Panc1 (cell line): ENCODE measurements at regions not wholly inside any gene's neighbourhood (a gene's known extent, or its start where the extent isn't known, plus 50 kb on each side); places are given as distances from the start of the nearest gene placed in this dataset.

Source experiments
- ATAC-seq: fragments of 200-7000 bp; cut with Tn5 transposase; 2 replicates; pipeline ENCODE4 v1.9.1; 2020; ENCODE audit warnings: mild to moderate bottlenecking, moderate library complexity
- BruUV-seq: library from RNA; stranded (reverse); fragments of 400-500 nt; replicated peaks from 2 replicates; lab custom pipeline; 2021; lab: Mats Ljungman, UMichigan
- CTCF ChIA-PET: fragments of 300-600 bp; sonication (Branson Sonifier 250); formaldehyde crosslinking; loops from one replicate; lab custom pipeline; 2022; ENCODE audit warnings: antibody characterized with exemption; lab: Charles Lee
- POLR2A ChIA-PET: fragments of 300-600 bp; sonication (Branson Sonifier 250); formaldehyde crosslinking; loops from one replicate; lab custom pipeline; 2022; ENCODE audit warnings: antibody characterized with exemption; lab: Charles Lee
- DNase-seq: peaks from one replicate; pipeline ENCODE4 v3.0.0-alpha.2; 2010; ENCODE audit warnings: low read depth, low spot score
- H3K27ac ChIP-seq: 2 replicates; pipeline ENCODE4 v1.5.1; 2011; ENCODE audit warnings: mild to moderate bottlenecking, low read length, inconsistent platforms
- H3K27me3 ChIP-seq: fragments of 200-500 bp; sonication (Bioruptor generic); 2 replicates; pipeline ENCODE4 v1.6.0; 2014; ENCODE audit warnings: low read length, inconsistent platforms; ENCODE audit not compliant: control insufficient read depth, insufficient read depth
- H3K36me3 ChIP-seq: fragments of 200-500 bp; sonication (Bioruptor generic); 2 replicates; pipeline ENCODE4 v1.5.1; 2014; ENCODE audit warnings: inconsistent platforms, mild to moderate bottlenecking, low read length, moderate library complexity; ENCODE audit not compliant: control insufficient read depth, insufficient read depth
- H3K4me1 ChIP-seq: 2 replicates; pipeline ENCODE4 v1.5.1; 2011; ENCODE audit warnings: inconsistent platforms, mild to moderate bottlenecking, low read length, moderate library complexity; ENCODE audit not compliant: control insufficient read depth, insufficient read depth
- H3K4me3 ChIP-seq, 2 experiments: 2 replicates each; pipeline ENCODE4 v1.5.1; 2011 to 2012; ENCODE audit warnings: low read depth in 2 of 2, low read length in 2 of 2, mild to moderate bottlenecking in 2 of 2, inconsistent platforms in 1 of 2, moderate library complexity in 1 of 2
- H3K9me3 ChIP-seq: fragments of 200-500 bp; sonication (Bioruptor generic); 2 replicates; pipeline ENCODE4 v1.5.1; 2014; ENCODE audit warnings: low read depth, mild to moderate bottlenecking, inconsistent platforms, low read length, moderate library complexity; ENCODE audit not compliant: control insufficient read depth, insufficient read depth
- POLR2AphosphoS5 ChIP-seq: IDR thresholded peaks from 2 replicates; pipeline ENCODE4 v1.6.1; 2012; ENCODE audit warnings: mild to moderate bottlenecking, low read depth, low read length, moderate library complexity
- REST ChIP-seq, 2 experiments: IDR thresholded peaks; 2 replicates each; pipeline ENCODE4 v1.6.1; 2011 to 2012; ENCODE audit warnings: low read depth in 2 of 2, control low read depth in 1 of 2, low read length in 1 of 2, mild to moderate bottlenecking in 1 of 2, moderate library complexity in 1 of 2; ENCODE audit not compliant: insufficient read depth in 1 of 2
- SIN3A ChIP-seq: IDR thresholded peaks from 2 replicates; pipeline ENCODE4 v1.6.1; 2012; ENCODE audit warnings: low read depth, mild to moderate bottlenecking, low read length, moderate library complexity, borderline replicate concordance; ENCODE audit not compliant: insufficient read depth
- TCF7L2 ChIP-seq: IDR thresholded peaks from 2 replicates; pipeline ENCODE4 v1.6.1; 2011; ENCODE audit warnings: mild to moderate bottlenecking, low read depth, low read length, inconsistent platforms
- in situ Hi-C: cut with HindIII; loops from 2 replicates; pipeline ENCODE4 v1.10.0; 2016; ENCODE audit warnings: low sequenced_read_pairs, low pct_unique_long_range_greater_than_20kb
- intact Hi-C: fragments of 100-400 bp; cut with micrococcal nuclease; formaldehyde crosslinking; loops from one replicate; pipeline ENCODE4 v1.10.0; 2022; ENCODE audit not compliant: unreplicated experiment
- TF ChIP-seq, protein P1 (sequence below): fragments of 450-650 bp; IDR thresholded peaks from 2 replicates; pipeline ENCODE4 v1.5.1; 2017; ENCODE audit warnings: mild to moderate bottlenecking

GRCh38 chr16:5928476-5929065 lies 831.0 kb upstream of the EEF2KMT start:
- intact Hi-C loops = no loop called here
- no peaks in the 10 kb centered on the region for H3K9me3 ChIP-seq
- no peaks in the 10 kb centered on the region for H3K36me3 ChIP-seq
- CTCF ChIA-PET = no interaction called here
- DNase-seq = no peak
- H3K4me3 ChIP-seq = no peak overlapping the region
- H3K27ac ChIP-seq = no peak overlapping the region
- H3K4me1 ChIP-seq = no peaks in the 10 kb centered on the region
- POLR2A ChIA-PET = no interaction called here
- no peak for ATAC-seq
- no peaks in the 10 kb centered on the region for H3K27me3 ChIP-seq
- no peak for TF ChIP-seq TCF7L2
- TF ChIP-seq POLR2AphosphoS5 = no peak
- TF ChIP-seq, protein P1, sequence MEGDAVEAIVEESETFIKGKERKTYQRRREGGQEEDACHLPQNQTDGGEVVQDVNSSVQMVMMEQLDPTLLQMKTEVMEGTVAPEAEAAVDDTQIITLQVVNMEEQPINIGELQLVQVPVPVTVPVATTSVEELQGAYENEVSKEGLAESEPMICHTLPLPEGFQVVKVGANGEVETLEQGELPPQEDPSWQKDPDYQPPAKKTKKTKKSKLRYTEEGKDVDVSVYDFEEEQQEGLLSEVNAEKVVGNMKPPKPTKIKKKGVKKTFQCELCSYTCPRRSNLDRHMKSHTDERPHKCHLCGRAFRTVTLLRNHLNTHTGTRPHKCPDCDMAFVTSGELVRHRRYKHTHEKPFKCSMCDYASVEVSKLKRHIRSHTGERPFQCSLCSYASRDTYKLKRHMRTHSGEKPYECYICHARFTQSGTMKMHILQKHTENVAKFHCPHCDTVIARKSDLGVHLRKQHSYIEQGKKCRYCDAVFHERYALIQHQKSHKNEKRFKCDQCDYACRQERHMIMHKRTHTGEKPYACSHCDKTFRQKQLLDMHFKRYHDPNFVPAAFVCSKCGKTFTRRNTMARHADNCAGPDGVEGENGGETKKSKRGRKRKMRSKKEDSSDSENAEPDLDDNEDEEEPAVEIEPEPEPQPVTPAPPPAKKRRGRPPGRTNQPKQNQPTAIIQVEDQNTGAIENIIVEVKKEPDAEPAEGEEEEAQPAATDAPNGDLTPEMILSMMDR = no peak
- TF ChIP-seq REST (IDR thresholded peaks at IDR 0.05; ENCODE audit: insufficient read depth in 1 of 2, low read depth in 2 of 2, low read length in 1 of 2) = no peak
- no peak for TF ChIP-seq SIN3A
- in situ Hi-C loops = no loop called here
- BruUV-seq = no TSS peak

DNA sequence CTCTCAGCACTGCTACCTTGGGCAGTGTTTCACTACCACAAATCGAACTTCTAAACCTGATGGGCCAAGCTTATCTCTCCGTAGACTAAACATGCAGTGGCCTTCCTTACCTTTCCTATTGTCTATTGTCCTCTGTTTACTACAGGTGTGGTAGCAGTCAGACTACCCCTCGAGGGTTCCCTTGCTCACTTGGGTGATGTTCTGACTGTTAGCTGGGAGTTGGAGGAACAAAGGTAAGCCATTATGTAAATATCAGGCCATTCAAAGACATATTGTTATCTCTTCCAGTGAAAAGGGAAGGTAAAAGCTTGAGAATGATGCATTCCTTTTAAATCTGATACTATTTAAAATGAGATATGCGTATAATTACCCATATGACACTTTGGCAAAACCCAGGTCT lies 828.3 kb upstream of the EEF2KMT start:
- no TSS peak for BruUV-seq
- intact Hi-C loops (no loop called here), in situ Hi-C loops (no loop called here)
- Histone ChIP-seq H3K36me3 (no peaks in the 10 kb centered on the region), H3K27me3 (no peaks in the 10 kb centered on the region), H3K9me3 (no peaks in the 10 kb centered on the region), H3K4me1 (no peaks in the 10 kb centered on the region), H3K27ac (no peak overlapping the region), H3K4me3 (no peak overlapping the region)
- ChIA-PET CTCF (no interaction called here), POLR2A (no interaction called here)
- no peak for ATAC-seq
- TF ChIP-seq TCF7L2 (no peak), SIN3A (no peak), POLR2AphosphoS5 (no peak), REST (IDR thresholded peaks at IDR 0.05; ENCODE audit: insufficient read depth in 1 of 2, low read depth in 2 of 2, low read length in 1 of 2) (no peak)
- TF ChIP-seq, protein P1 = no peak
- no peak for DNase-seq
